ENCODE measurements at regions not wholly inside any gene's neighbourhood (a gene's known extent, or its start where the extent isn't known, plus 50 kb on each side); places are given as distances from the start of the nearest gene placed in this dataset.

GRCh38 chr10:52627279-52627678, 145.3 kb downstream of the MBL2 start:
- H3K9me3 ChIP-seq (ENCODE audit: low read length), result no peaks in the 10 kb centered on the region
- H3K9me2 ChIP-seq (replicated peaks; ENCODE audit: low read length), result no peaks in the 10 kb centered on the region
- H3K4me1 ChIP-seq (ENCODE audit: insufficient read depth, low read length), result peaks cover 2% of the 10 kb centered on the region
- H3K4me2 ChIP-seq (ENCODE audit: low read length), result no peak overlapping the region
- no peaks in the 10 kb centered on the region for H3K27me3 ChIP-seq (ENCODE audit: low read length)
- no peak for DNase-seq
- ChIA-PET POLR2A (ENCODE audit: unreplicated experiment) (interaction anchor here (0.5 kb wide), 1 partner anchor 1054 kb away, joined by 3 read pairs; no protein-coding TSS in a partner anchor), CTCF (interaction anchor here (0.6 kb wide), 2 partner anchors 16 to 32 kb away, joined by 3 to 8 read pairs; no protein-coding TSS in a partner anchor)
- H3K79me2 ChIP-seq (ENCODE audit: low read length), result no peaks in the 10 kb centered on the region
- no peaks in the 10 kb centered on the region for H4K20me1 ChIP-seq (ENCODE audit: low read length)
- no TSS peak for BruUV-seq (replicated peaks)
- H3K9ac ChIP-seq (ENCODE audit: low read length), result no peak overlapping the region
- ATAC-seq, result no peak
- intact Hi-C loops (cut with micrococcal nuclease), result no loop called here
- TF ChIP-seq EZH2phosphoT487 (IDR thresholded peaks at IDR 0.05; ENCODE audit: borderline replicate concordance, low read length) (no peak), EZH2 (IDR thresholded peaks at IDR 0.05; ENCODE audit: low read length, unreplicated experiment) (no peak)
- TF ChIP-seq, protein P1, sequence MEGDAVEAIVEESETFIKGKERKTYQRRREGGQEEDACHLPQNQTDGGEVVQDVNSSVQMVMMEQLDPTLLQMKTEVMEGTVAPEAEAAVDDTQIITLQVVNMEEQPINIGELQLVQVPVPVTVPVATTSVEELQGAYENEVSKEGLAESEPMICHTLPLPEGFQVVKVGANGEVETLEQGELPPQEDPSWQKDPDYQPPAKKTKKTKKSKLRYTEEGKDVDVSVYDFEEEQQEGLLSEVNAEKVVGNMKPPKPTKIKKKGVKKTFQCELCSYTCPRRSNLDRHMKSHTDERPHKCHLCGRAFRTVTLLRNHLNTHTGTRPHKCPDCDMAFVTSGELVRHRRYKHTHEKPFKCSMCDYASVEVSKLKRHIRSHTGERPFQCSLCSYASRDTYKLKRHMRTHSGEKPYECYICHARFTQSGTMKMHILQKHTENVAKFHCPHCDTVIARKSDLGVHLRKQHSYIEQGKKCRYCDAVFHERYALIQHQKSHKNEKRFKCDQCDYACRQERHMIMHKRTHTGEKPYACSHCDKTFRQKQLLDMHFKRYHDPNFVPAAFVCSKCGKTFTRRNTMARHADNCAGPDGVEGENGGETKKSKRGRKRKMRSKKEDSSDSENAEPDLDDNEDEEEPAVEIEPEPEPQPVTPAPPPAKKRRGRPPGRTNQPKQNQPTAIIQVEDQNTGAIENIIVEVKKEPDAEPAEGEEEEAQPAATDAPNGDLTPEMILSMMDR (conservative IDR thresholded peaks at IDR 0.05; ENCODE audit: low read depth, low read length), result no peak
- H3F3A ChIP-seq (ENCODE audit: low read length, unreplicated experiment), result no peaks in the 10 kb centered on the region
- H2AFZ ChIP-seq (ENCODE audit: low read length), result no peak overlapping the region
- no peak overlapping the region for H3K27ac ChIP-seq (ENCODE audit: low read length)
- no peaks in the 10 kb centered on the region for H3K36me3 ChIP-seq (ENCODE audit: low read depth, low read length)
- H3K4me3 ChIP-seq (ENCODE audit: low read length), result no peak overlapping the region

- TF ChIP-seq, protein P1 (conservative IDR thresholded peaks at IDR 0.05; ENCODE audit: low read depth, low read length), result no peak
- no peak for TF ChIP-seq EZH2phosphoT487 (IDR thresholded peaks at IDR 0.05; ENCODE audit: borderline replicate concordance, low read length)
- TF ChIP-seq EZH2 (IDR thresholded peaks at IDR 0.05; ENCODE audit: low read length, unreplicated experiment), result no peak
Observed at GRCh38 chr10:52631146-52631545, 141.4 kb downstream of the MBL2 start.

GRCh38 chr10:52631648-52632047, 140.9 kb downstream of the MBL2 start:
- Histone ChIP-seq H3K36me3 (ENCODE audit: low read depth, low read length) (no peaks in the 10 kb centered on the region), H3K4me2 (ENCODE audit: low read length) (no peak overlapping the region)
- CTCF ChIA-PET, result no interaction called here

More at GRCh38 chr10:52631146-52631545, 141.4 kb downstream of the MBL2 start:
- H3K9me2 ChIP-seq (replicated peaks; ENCODE audit: low read length), result no peaks in the 10 kb centered on the region
- no peak overlapping the region for H3K9ac ChIP-seq (ENCODE audit: low read length)
- CTCF ChIA-PET, result no interaction called here
- no peaks in the 10 kb centered on the region for H3K36me3 ChIP-seq (ENCODE audit: low read depth, low read length)
- H3K4me3 ChIP-seq (ENCODE audit: low read length), result no peak overlapping the region
- no peaks in the 10 kb centered on the region for H3F3A ChIP-seq (ENCODE audit: low read length, unreplicated experiment)
- intact Hi-C loops (cut with micrococcal nuclease), result no loop called here
- ATAC-seq (no peak), DNase-seq (no peak)
- no peaks in the 10 kb centered on the region for H4K20me1 ChIP-seq (ENCODE audit: low read length)
- POLR2A ChIA-PET (ENCODE audit: unreplicated experiment), result no interaction called here
- no peak overlapping the region for H3K4me2 ChIP-seq (ENCODE audit: low read length)
- H3K79me2 ChIP-seq (ENCODE audit: low read length), result no peaks in the 10 kb centered on the region
- no peak overlapping the region for H3K27ac ChIP-seq (ENCODE audit: low read length)
- BruUV-seq (replicated peaks), result no TSS peak
- H3K27me3 ChIP-seq (ENCODE audit: low read length), result no peaks in the 10 kb centered on the region
- H3K9me3 ChIP-seq (ENCODE audit: low read length), result no peaks in the 10 kb centered on the region
- peaks cover 16% of the 10 kb centered on the region for H3K4me1 ChIP-seq (ENCODE audit: insufficient read depth, low read length)
- H2AFZ ChIP-seq (ENCODE audit: low read length), result no peak overlapping the region

More at GRCh38 chr10:52631648-52632047, 140.9 kb downstream of the MBL2 start:
- BruUV-seq (replicated peaks), result no TSS peak
- Histone ChIP-seq H3K27me3 (ENCODE audit: low read length) (no peaks in the 10 kb centered on the region), H2AFZ (ENCODE audit: low read length) (no peak overlapping the region), H3F3A (ENCODE audit: low read length, unreplicated experiment) (no peaks in the 10 kb centered on the region), H3K4me1 (ENCODE audit: insufficient read depth, low read length) (peaks cover 16% of the 10 kb centered on the region), H3K9me3 (ENCODE audit: low read length) (0 out of 2 replicates have a peak, but pooled peaks cover under 1% of the 10 kb centered on the region), H3K9ac (ENCODE audit: low read length) (no peak overlapping the region), H3K4me3 (ENCODE audit: low read length) (no peak overlapping the region), H3K79me2 (ENCODE audit: low read length) (no peaks in the 10 kb centered on the region), H3K9me2 (replicated peaks; ENCODE audit: low read length) (no peaks in the 10 kb centered on the region), H4K20me1 (ENCODE audit: low read length) (no peaks in the 10 kb centered on the region), H3K27ac (ENCODE audit: low read length) (no peak overlapping the region)
- no peak for DNase-seq
- TF ChIP-seq EZH2phosphoT487 (IDR thresholded peaks at IDR 0.05; ENCODE audit: borderline replicate concordance, low read length) (no peak), EZH2 (IDR thresholded peaks at IDR 0.05; ENCODE audit: low read length, unreplicated experiment) (no peak)
- TF ChIP-seq, protein P1 (conservative IDR thresholded peaks at IDR 0.05; ENCODE audit: low read depth, low read length), result no peak
- intact Hi-C loops (cut with micrococcal nuclease), result loop anchor here (1.0 kb wide), 2 partner anchors 14 to 34 kb away; no protein-coding TSS in a partner anchor
- POLR2A ChIA-PET (ENCODE audit: unreplicated experiment), result no interaction called here
- ATAC-seq, result no peak
